Hindlimb muscle (tissue), 1 donor: ENCODE measurements at regions not wholly inside any gene's neighbourhood (a gene's known extent, or its start where the extent isn't known, plus 50 kb on each side); places are given as distances from the start of the nearest gene placed in this dataset.

Source experiments
- DNase-seq: peaks from one replicate; pipeline ENCODE4 v3.0.0-alpha.2; 2013

GRCh38 chr6:110537208-110538123 lies 61.1 kb upstream of the SLC22A16 start:
- no peak for DNase-seq

- no peak for DNase-seq
Measured at GRCh38 chr6:110534731-110535492, 58.5 kb upstream of the SLC22A16 start.

GRCh38 chr6:110532431-110532830 lies 56.0 kb upstream of the SLC22A16 start:
- no peak for DNase-seq

GRCh38 chr6:110530671-110531070 lies 54.3 kb upstream of the SLC22A16 start:
- no peak for DNase-seq

GRCh38 chr6:110529907-110530306 lies 53.5 kb upstream of the SLC22A16 start:
- no peak for DNase-seq

- no peak for DNase-seq
Measured at GRCh38 chr6:110529355-110529754, 52.9 kb upstream of the SLC22A16 start.

GRCh38 chr6:110528930-110529325 lies 52.5 kb upstream of the SLC22A16 start:
- no peak for DNase-seq

- peak; percentile 68 for DNase-seq
Measured at GRCh38 chr6:110528101-110528929, 51.9 kb upstream of the SLC22A16 start.

GRCh38 chr6:110527516-110527915 lies 51.1 kb upstream of the SLC22A16 start:
- DNase-seq: no peak

- no peak for DNase-seq
Measured at GRCh38 chr6:110526726-110527125, 50.3 kb upstream of the SLC22A16 start.
